Right forelimb (tissue), 1 donor: ENCODE measurements at regions not wholly inside any gene's neighbourhood (a gene's known extent, or its start where the extent isn't known, plus 50 kb on each side); places are given as distances from the start of the nearest gene placed in this dataset.

Experiments
- DNase-seq: peaks from one replicate; pipeline ENCODE4 v3.0.0-alpha.2; 2018

- DNase-seq = no peak
These were observed 79.0 kb upstream of the RGS17 start for GRCh38 chr6:153210083-153210482.

DNA sequence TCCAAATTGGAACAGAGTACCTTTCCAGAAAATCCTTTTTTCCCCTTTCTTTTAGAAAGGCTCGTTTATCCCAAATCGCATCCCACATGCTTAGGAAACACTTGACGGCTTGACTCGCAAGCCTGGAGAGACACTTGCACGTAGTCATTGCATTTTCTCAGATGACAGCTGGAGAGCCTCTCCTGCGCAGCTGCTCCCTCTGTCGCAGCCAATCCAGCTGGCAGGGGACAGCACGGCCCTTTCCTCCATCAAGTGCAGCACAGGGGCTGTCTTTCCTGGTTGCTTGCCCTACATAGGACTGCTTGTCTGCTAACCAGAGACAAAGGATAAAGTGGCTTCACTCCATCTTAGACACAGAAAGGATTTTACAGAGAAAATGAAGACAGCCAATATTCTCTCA lies 77.6 kb upstream of the RGS17 start:
- DNase-seq = no peak

DNA sequence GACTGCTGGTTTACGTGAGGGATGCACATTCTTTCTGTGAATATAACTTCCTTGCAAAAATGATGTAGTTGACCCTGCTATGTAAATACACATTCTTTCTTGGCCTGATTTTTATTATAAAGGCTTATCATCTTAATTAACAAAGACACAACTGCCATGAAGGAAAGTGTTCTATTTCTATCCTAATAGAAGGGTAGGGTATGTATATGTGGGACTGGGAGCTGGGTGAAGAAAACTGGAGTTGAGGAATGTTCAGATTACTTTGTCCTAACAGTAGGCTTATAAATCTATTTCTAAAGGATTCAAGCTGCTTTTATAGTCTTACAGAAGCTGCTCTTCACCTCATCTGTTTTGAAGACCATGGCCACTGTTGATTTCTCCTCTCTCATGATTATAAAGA lies 76.5 kb upstream of the RGS17 start:
- DNase-seq = no peak

- no peak for DNase-seq
These were observed 75.9 kb upstream of the RGS17 start for GRCh38 chr6:153207006-153207405.

DNA sequence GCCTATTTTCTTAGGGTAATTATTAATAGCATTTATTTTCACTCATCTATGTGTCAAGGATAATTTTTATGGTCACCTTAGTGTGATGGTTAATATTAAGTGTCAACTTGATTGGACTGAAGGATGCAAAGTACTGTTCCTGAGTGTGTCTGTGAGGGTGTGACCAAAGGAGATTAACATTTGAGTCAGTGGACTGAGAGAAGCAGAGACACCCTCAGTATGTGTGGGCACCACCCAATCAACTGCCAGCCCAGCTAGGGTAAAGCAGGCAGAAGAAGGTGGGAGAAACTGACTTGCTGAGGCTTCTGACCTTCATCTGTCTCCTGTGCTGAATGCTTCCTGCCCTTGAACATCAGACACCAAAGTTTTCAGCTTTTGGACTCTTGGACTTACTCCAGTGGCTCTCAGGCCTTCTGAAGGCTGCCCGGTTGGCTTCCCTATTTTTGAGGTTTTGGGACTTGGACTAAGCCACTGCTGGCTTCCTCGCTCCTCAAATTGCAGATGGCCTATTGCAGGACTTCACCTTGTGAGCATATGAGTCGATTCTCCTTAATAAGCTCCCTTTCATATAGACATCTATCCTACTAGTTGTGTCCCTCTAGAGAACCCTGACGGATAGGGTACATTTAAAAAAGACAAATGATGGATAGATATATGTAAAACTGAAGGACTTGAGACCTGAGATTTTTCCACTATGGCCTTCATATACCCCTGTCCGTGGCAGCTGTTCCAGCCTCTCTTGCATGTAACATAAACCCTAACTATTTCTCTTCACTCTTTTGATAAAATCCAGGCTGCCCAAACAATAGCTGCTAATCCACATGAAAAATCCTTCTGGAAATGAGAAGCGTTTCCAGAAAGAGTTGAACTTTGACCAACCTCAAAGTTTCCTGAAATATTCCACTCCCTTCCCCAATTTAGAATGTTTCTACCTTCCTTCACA lies 62.1 kb upstream of the RGS17 start:
- DNase-seq = no peak

GRCh38 chr6:153183925-153184324 lies 52.8 kb upstream of the RGS17 start:
- DNase-seq = no peak
